Upper lobe of left lung (tissue), 4 donors: ENCODE measurements at regions not wholly inside any gene's neighbourhood (a gene's known extent, or its start where the extent isn't known, plus 50 kb on each side); places are given as distances from the start of the nearest gene placed in this dataset.

Experiments
- CTCF ChIP-seq, 6 experiments: fragments of 450-650 bp in 4 of 6; fragments of 200-600 bp in 2 of 6; sonication (generic) in 2 of 6; IDR thresholded peaks; one replicate each; pipeline ENCODE4 v1.5.1; 2016 to 2019; ENCODE audit warnings: antibody characterized with exemption in 6 of 6
- EP300 ChIP-seq, 4 donors: sonication (generic); formaldehyde crosslinking; IDR thresholded peaks; one replicate each; pipeline ENCODE4 v1.5.1; 2017; ENCODE audit warnings: antibody characterized with exemption in 4 of 4, control low read depth in 2 of 4
- POLR2A ChIP-seq, 4 donors: fragments of 450-650 bp; IDR thresholded peaks; one replicate each; pipeline ENCODE4 v1.5.1; 2016 to 2017; ENCODE audit warnings: antibody characterized with exemption in 4 of 4, mild to moderate bottlenecking in 2 of 4

- TF ChIP-seq CTCF (IDR thresholded peaks at IDR 0.05) (no peak), EP300 (IDR thresholded peaks at IDR 0.05) (no peak), POLR2A (IDR thresholded peaks at IDR 0.05) (no peak)
Measured at GRCh38 chr6:53989504-53989903, 121.7 kb upstream of the MLIP start.
